GM23338 (cell line): ENCODE measurements at regions not wholly inside any gene's neighbourhood (a gene's known extent, or its start where the extent isn't known, plus 50 kb on each side); places are given as distances from the start of the nearest gene placed in this dataset.

Source experiments
- ATAC-seq: fragments of 200-7000 bp; cut with Tn5 transposase; 3 replicates; pipeline ENCODE4 v1.9.1; 2020
- DNase-seq: peaks from one replicate; pipeline ENCODE4 v3.0.0-alpha.2; 2015; ENCODE audit warnings: low spot score
- H2AFZ ChIP-seq: fragments of 200-600 bp; sonication (generic); 2 replicates; pipeline ENCODE4 v1.8.0; 2016; ENCODE audit warnings: antibody characterized with exemption, mild to moderate bottlenecking, moderate library complexity
- H3F3A ChIP-seq: fragments of 200-600 bp; sonication (generic); replicated peaks from 2 replicates; pipeline ENCODE4 v1.8.0; 2017; ENCODE audit warnings: antibody characterized with exemption, mixed run types, low read depth
- H3K27ac ChIP-seq: fragments of 200-600 bp; sonication (generic); 2 replicates; pipeline ENCODE4 v1.6.1; 2016; ENCODE audit warnings: low read depth
- H3K27me3 ChIP-seq: fragments of 200-600 bp; sonication (generic); 2 replicates; pipeline ENCODE4 v1.8.0; 2016; ENCODE audit warnings: mild to moderate bottlenecking, mixed run types, moderate library complexity; ENCODE audit not compliant: insufficient read depth
- H3K36me3 ChIP-seq: fragments of 200-600 bp; sonication (generic); 2 replicates; pipeline ENCODE4 v1.8.0; 2016; ENCODE audit warnings: mild to moderate bottlenecking; ENCODE audit not compliant: insufficient read depth
- H3K4me1 ChIP-seq: fragments of 200-600 bp; sonication (generic); 2 replicates; pipeline ENCODE4 v1.8.0; 2016; ENCODE audit warnings: mild to moderate bottlenecking, moderate library complexity; ENCODE audit not compliant: insufficient read depth
- H3K4me2 ChIP-seq: fragments of 200-600 bp; sonication (generic); 2 replicates; pipeline ENCODE4 v1.7.1; 2017; ENCODE audit warnings: mixed run types
- H3K4me3 ChIP-seq: fragments of 200-600 bp; sonication (generic); 2 replicates; pipeline ENCODE4 v1.6.1; 2016; ENCODE audit warnings: mixed run types
- H3K79me2 ChIP-seq: fragments of 200-600 bp; sonication (generic); replicated peaks from 2 replicates; pipeline ENCODE4 v1.8.0; 2017; ENCODE audit warnings: mild to moderate bottlenecking; ENCODE audit not compliant: insufficient read depth
- H3K9me2 ChIP-seq: fragments of 200-600 bp; sonication (generic); 2 replicates; pipeline ENCODE4 v1.8.0; 2017; ENCODE audit not compliant: insufficient read depth
- H4K20me1 ChIP-seq: fragments of 200-600 bp; sonication (generic); replicated peaks from 2 replicates; pipeline ENCODE4 v1.8.0; 2017; ENCODE audit warnings: mild to moderate bottlenecking; ENCODE audit not compliant: insufficient read depth
- H3K27ac Mint-ChIP-seq: 2 replicates; pipeline ENCODE4 v1.8.0; 2020; ENCODE audit warnings: inconsistent platforms, mild to moderate bottlenecking, moderate library complexity, mixed read lengths
- H3K27me3 Mint-ChIP-seq: 3 replicates; pipeline ENCODE4 v1.8.0; 2022; ENCODE audit warnings: low read depth, mild to moderate bottlenecking, moderate library complexity, mixed read lengths, inconsistent platforms; ENCODE audit not compliant: insufficient read depth, poor library complexity
- H3K36me3 Mint-ChIP-seq: 3 replicates; pipeline ENCODE4 v1.8.0; 2021; ENCODE audit warnings: low read depth, mild to moderate bottlenecking, inconsistent platforms, moderate library complexity, mixed read lengths
- H3K4me1 Mint-ChIP-seq: 3 replicates; pipeline ENCODE4 v1.8.0; 2020; ENCODE audit warnings: mild to moderate bottlenecking, inconsistent platforms, mixed read lengths
- H3K4me3 Mint-ChIP-seq: 3 replicates; pipeline ENCODE4 v1.8.0; 2021; ENCODE audit warnings: moderate library complexity, mild to moderate bottlenecking, inconsistent platforms, mixed read lengths
- H3K9me3 Mint-ChIP-seq: 3 replicates; pipeline ENCODE4 v1.8.0; 2020; ENCODE audit warnings: moderate library complexity, mild to moderate bottlenecking, inconsistent platforms, mixed read lengths
- NANOG ChIP-seq: IDR thresholded peaks from 2 replicates; pipeline ENCODE4 v1.6.1; 2016; ENCODE audit warnings: antibody characterized with exemption, borderline replicate concordance
- ZNF114 ChIP-seq: fragments of 250-450 bp; sonication (Bioruptor Pico); IDR thresholded peaks from 2 replicates; pipeline ENCODE4 v1.5.0; 2020; ENCODE audit warnings: mild to moderate bottlenecking, moderate library complexity
- TF ChIP-seq, protein P1 (sequence below), 2 experiments: fragments of 200-600 bp in 1 of 2; sonication (generic) in 1 of 2; conservative IDR thresholded peaks; 2 replicates each; pipeline versions ENCODE4 v1.5.1 to v1.6.1; 2016 to 2017; ENCODE audit warnings: antibody characterized with exemption in 2 of 2, low read depth in 2 of 2, mild to moderate bottlenecking in 2 of 2, moderate library complexity in 1 of 2
- TF ChIP-seq, protein P2 (sequence below): IDR thresholded peaks from 2 replicates; pipeline ENCODE4 v1.6.1; 2016; ENCODE audit warnings: antibody characterized with exemption
- TF ChIP-seq, protein P3 (sequence below): fragments of 250-450 bp; sonication (Bioruptor Pico); IDR thresholded peaks from 2 replicates; pipeline ENCODE4 v1.5.0; 2020; ENCODE audit warnings: mild to moderate bottlenecking, moderate library complexity

DNA sequence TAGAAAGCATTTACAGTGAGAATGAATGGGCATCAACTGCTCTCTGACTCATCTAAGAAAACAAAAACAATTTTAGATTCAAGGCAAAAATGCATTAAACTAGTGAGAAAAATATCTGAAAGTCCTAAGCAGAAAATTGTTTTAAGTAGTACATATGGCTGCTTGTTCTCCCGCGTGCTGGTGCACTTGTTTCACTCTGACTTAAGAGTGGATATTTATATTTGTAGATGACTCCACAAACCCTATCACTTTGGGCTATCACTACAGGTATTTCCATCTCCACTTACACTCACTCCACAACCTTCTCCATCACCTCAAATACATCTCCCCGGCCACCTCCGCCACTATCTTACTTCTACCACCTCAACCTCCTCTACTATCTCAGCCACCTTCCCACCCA lies 253.9 kb upstream of the EGLN3 start (continued):
- TF ChIP-seq, protein P1, sequence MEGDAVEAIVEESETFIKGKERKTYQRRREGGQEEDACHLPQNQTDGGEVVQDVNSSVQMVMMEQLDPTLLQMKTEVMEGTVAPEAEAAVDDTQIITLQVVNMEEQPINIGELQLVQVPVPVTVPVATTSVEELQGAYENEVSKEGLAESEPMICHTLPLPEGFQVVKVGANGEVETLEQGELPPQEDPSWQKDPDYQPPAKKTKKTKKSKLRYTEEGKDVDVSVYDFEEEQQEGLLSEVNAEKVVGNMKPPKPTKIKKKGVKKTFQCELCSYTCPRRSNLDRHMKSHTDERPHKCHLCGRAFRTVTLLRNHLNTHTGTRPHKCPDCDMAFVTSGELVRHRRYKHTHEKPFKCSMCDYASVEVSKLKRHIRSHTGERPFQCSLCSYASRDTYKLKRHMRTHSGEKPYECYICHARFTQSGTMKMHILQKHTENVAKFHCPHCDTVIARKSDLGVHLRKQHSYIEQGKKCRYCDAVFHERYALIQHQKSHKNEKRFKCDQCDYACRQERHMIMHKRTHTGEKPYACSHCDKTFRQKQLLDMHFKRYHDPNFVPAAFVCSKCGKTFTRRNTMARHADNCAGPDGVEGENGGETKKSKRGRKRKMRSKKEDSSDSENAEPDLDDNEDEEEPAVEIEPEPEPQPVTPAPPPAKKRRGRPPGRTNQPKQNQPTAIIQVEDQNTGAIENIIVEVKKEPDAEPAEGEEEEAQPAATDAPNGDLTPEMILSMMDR (conservative IDR thresholded peaks at IDR 0.05; ENCODE audit: low read depth in 2 of 2) = no peak
- no peak for TF ChIP-seq NANOG
- TF ChIP-seq, protein P2, sequence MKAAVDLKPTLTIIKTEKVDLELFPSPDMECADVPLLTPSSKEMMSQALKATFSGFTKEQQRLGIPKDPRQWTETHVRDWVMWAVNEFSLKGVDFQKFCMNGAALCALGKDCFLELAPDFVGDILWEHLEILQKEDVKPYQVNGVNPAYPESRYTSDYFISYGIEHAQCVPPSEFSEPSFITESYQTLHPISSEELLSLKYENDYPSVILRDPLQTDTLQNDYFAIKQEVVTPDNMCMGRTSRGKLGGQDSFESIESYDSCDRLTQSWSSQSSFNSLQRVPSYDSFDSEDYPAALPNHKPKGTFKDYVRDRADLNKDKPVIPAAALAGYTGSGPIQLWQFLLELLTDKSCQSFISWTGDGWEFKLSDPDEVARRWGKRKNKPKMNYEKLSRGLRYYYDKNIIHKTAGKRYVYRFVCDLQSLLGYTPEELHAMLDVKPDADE = no peak

DNA sequence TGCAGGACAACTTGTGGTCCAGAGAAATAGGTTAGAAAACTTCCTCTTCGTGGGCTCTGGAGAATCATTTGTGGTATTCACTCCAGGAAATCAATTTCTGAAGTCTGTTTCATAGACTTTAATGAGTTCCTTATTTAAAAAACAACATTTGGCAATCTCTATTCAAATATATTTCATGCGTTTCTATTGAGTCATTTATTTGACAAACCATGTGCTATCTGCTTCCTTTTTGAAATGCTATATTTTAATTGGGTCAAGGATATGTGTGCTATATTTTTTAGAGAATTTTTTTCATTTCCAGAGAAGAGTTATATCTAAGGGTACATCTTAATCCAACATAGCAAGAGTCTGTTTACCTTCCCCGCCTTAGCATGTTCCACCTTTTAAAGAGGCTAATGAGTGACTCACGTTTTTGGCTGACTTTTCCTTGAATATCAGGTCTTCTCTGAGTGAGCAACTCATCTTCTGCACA lies 252.4 kb upstream of the EGLN3 start:
- Mint-ChIP-seq H3K4me1 (no peaks in the 10 kb centered on the region), H3K9me3 (peaks cover 5% of the 10 kb centered on the region; the same call in 1 of the 3 replicates), H3K4me3 (no peak overlapping the region), H3K27ac (no peak overlapping the region), H3K27me3 (peaks cover 1% of the 10 kb centered on the region), H3K36me3 (no peaks in the 10 kb centered on the region)
- Histone ChIP-seq H3K27ac (no peak overlapping the region), H3K79me2 (no peaks in the 10 kb centered on the region), H3K4me2 (no peak overlapping the region), H3K27me3 (no peaks in the 10 kb centered on the region), H3F3A (no peaks in the 10 kb centered on the region), H2AFZ (no peak overlapping the region), H3K4me3 (no peak overlapping the region), H3K36me3 (no peaks in the 10 kb centered on the region), H3K4me1 (no peaks in the 10 kb centered on the region), H3K9me2 (0 out of 2 replicates have a peak, but pooled peaks cover 4% of the 10 kb centered on the region), H4K20me1 (no peaks in the 10 kb centered on the region)
- DNase-seq (no peak), ATAC-seq (no peak)
- TF ChIP-seq, protein P3, sequence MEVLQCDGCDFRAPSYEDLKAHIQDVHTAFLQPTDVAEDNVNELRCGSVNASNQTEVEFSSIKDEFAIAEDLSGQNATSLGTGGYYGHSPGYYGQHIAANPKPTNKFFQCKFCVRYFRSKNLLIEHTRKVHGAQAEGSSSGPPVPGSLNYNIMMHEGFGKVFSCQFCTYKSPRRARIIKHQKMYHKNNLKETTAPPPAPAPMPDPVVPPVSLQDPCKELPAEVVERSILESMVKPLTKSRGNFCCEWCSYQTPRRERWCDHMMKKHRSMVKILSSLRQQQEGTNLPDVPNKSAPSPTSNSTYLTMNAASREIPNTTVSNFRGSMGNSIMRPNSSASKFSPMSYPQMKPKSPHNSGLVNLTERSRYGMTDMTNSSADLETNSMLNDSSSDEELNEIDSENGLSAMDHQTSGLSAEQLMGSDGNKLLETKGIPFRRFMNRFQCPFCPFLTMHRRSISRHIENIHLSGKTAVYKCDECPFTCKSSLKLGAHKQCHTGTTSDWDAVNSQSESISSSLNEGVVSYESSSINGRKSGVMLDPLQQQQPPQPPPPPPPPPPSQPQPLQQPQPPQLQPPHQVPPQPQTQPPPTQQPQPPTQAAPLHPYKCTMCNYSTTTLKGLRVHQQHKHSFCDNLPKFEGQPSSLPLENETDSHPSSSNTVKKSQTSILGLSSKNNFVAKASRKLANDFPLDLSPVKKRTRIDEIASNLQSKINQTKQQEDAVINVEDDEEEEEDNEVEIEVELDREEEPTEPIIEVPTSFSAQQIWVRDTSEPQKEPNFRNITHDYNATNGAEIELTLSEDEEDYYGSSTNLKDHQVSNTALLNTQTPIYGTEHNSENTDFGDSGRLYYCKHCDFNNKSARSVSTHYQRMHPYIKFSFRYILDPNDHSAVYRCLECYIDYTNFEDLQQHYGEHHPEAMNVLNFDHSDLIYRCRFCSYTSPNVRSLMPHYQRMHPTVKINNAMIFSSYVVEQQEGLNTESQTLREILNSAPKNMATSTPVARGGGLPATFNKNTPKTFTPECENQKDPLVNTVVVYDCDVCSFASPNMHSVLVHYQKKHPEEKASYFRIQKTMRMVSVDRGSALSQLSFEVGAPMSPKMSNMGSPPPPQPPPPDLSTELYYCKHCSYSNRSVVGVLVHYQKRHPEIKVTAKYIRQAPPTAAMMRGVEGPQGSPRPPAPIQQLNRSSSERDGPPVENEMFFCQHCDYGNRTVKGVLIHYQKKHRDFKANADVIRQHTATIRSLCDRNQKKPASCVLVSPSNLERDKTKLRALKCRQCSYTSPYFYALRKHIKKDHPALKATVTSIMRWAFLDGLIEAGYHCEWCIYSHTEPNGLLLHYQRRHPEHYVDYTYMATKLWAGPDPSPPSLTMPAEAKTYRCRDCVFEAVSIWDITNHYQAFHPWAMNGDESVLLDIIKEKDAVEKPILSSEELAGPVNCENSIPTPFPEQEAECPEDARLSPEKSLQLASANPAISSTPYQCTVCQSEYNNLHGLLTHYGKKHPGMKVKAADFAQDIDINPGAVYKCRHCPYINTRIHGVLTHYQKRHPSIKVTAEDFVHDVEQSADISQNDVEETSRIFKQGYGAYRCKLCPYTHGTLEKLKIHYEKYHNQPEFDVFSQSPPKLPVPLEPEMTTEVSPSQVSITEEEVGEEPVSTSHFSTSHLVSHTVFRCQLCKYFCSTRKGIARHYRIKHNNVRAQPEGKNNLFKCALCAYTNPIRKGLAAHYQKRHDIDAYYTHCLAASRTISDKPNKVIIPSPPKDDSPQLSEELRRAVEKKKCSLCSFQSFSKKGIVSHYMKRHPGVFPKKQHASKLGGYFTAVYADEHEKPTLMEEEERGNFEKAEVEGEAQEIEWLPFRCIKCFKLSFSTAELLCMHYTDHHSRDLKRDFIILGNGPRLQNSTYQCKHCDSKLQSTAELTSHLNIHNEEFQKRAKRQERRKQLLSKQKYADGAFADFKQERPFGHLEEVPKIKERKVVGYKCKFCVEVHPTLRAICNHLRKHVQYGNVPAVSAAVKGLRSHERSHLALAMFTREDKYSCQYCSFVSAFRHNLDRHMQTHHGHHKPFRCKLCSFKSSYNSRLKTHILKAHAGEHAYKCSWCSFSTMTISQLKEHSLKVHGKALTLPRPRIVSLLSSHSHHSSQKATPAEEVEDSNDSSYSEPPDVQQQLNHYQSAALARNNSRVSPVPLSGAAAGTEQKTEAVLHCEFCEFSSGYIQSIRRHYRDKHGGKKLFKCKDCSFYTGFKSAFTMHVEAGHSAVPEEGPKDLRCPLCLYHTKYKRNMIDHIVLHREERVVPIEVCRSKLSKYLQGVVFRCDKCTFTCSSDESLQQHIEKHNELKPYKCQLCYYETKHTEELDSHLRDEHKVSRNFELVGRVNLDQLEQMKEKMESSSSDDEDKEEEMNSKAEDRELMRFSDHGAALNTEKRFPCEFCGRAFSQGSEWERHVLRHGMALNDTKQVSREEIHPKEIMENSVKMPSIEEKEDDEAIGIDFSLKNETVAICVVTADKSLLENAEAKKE (CRISPR knock-in tag) = no peak
- no peak for TF ChIP-seq ZNF114 (CRISPR knock-in tag)
